Fibroblast of villous mesenchyme (primary cell): ENCODE measurements at regions not wholly inside any gene's neighbourhood (a gene's known extent, or its start where the extent isn't known, plus 50 kb on each side); places are given as distances from the start of the nearest gene placed in this dataset.

ENCODE experiments used
- DNase-seq: peaks from one replicate; pipeline ENCODE4 v3.0.0-alpha.2; 2010; ENCODE audit warnings: low read depth
- H3K4me3 ChIP-seq: 2 replicates; pipeline ENCODE4 v1.5.1; 2011; ENCODE audit warnings: low read depth, mild to moderate bottlenecking, low read length
- TF ChIP-seq, protein P1 (sequence below): IDR thresholded peaks from 2 replicates; pipeline ENCODE4 v1.5.1; 2012; ENCODE audit warnings: low read depth, mild to moderate bottlenecking, low read length; ENCODE audit not compliant: insufficient read depth

- no peak overlapping the region for H3K4me3 ChIP-seq
- no peak for DNase-seq
- TF ChIP-seq, protein P1, sequence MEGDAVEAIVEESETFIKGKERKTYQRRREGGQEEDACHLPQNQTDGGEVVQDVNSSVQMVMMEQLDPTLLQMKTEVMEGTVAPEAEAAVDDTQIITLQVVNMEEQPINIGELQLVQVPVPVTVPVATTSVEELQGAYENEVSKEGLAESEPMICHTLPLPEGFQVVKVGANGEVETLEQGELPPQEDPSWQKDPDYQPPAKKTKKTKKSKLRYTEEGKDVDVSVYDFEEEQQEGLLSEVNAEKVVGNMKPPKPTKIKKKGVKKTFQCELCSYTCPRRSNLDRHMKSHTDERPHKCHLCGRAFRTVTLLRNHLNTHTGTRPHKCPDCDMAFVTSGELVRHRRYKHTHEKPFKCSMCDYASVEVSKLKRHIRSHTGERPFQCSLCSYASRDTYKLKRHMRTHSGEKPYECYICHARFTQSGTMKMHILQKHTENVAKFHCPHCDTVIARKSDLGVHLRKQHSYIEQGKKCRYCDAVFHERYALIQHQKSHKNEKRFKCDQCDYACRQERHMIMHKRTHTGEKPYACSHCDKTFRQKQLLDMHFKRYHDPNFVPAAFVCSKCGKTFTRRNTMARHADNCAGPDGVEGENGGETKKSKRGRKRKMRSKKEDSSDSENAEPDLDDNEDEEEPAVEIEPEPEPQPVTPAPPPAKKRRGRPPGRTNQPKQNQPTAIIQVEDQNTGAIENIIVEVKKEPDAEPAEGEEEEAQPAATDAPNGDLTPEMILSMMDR: no peak
These were observed 88.8 kb upstream of the CALM2 start for GRCh38 chr2:47265158-47265557.

DNA sequence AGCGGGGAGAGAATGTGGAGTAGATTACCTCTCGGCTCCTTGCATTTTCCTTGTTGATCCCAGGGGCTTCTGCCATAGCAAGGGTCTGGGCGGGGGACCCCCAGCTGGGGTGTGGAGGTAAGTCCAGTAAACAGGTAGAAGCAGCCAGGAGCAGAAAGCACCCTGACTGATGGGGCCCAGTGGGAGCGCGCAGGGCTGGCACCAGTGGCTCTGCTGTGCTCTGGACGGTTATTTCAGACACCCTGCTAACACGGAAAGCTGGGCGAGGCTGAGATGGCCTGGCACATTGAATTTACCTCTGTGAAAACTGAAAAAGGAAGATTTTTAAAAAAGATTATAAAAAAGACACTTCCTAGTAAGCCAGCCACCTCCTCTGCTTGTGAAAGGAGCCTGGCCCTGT is 88.4 kb upstream of the CALM2 start:
- TF ChIP-seq, protein P1: no peak
- no peak overlapping the region for H3K4me3 ChIP-seq
- DNase-seq: no peak

- DNase-seq: no peak
- H3K4me3 ChIP-seq: no peak overlapping the region
- TF ChIP-seq, protein P1: no peak
These were observed 87.8 kb upstream of the CALM2 start for GRCh38 chr2:47264143-47264542.

DNA sequence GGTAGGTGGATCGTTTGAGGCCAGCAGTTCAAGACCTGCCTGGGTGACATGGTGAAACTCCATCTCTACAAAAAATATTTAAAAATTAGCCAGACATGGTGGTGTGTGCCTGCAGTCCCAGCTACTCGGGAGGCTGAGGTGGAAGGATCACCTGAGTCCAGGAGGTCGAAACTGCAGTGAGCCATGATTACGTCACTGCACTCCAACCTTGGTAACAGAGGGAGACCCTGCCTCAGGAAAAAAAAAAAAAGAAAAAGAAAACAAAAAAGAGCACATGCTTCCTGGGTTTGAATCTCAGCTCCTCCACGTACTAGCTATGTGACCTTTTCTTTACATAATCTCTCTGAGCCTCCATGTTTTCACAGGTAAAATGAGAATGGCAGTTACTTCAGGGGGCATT is 86.3 kb upstream of the CALM2 start:
- no peak overlapping the region for H3K4me3 ChIP-seq
- TF ChIP-seq, protein P1: no peak

GRCh38 chr2:47260971-47261370 is 84.7 kb upstream of the CALM2 start:
- H3K4me3 ChIP-seq: no peak overlapping the region
- TF ChIP-seq, protein P1: no peak
- no peak for DNase-seq

More for the DNA sequence above, 86.3 kb upstream of the CALM2 start:
- DNase-seq: no peak

- DNase-seq: no peak
- TF ChIP-seq, protein P1: no peak
- no peak overlapping the region for H3K4me3 ChIP-seq
These were observed 83.5 kb upstream of the CALM2 start for GRCh38 chr2:47259829-47260228.

DNA sequence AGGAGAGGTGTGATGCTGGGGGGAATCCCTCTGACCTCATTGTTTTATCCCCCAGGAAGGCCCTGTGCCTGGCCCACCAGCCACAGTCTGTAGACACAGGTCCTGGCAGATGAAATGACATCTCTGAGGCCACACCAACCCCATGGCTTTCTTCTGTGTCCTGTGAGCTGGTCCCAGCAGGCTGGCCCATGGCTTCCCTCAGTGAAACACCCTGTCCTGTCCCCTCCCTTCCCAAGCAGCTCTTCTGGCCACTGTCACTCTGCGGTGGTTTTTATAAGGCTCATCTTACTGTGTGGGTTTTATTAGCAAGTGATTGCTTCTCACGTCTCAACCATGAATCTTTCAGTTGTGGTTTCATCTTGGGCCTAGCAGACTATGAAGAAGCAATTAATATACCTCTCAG is 81.6 kb upstream of the CALM2 start:
- TF ChIP-seq, protein P1: no peak
- no peak overlapping the region for H3K4me3 ChIP-seq
- DNase-seq: no peak
